A549 (cell line): ENCODE measurements at regions not wholly inside any gene's neighbourhood (a gene's known extent, or its start where the extent isn't known, plus 50 kb on each side); places are given as distances from the start of the nearest gene placed in this dataset.

Experiments
- EP300 ChIP-seq, 2 experiments: fragments of >200 bp; sonication (Bioruptor Twin); formaldehyde crosslinking; IDR thresholded peaks; 2 replicates in 1 of 2; 3 replicates in 1 of 2; pipeline ENCODE4 v1.6.1; 2016 to 2017
- ESRRA ChIP-seq: fragments of 150-350 bp; IDR thresholded peaks from 2 replicates; pipeline ENCODE4 v1.6.1; 2014; ENCODE audit warnings: mild to moderate bottlenecking, low read length, borderline replicate concordance
- HOXB5 ChIP-seq: fragments of 250-450 bp; sonication (Bioruptor Pico); IDR thresholded peaks from 2 replicates; pipeline ENCODE4 v1.5.0; 2020; ENCODE audit warnings: mild to moderate bottlenecking, moderate library complexity
- JUN ChIP-seq, 2 experiments: fragments of >200 bp; sonication (Bioruptor Twin); formaldehyde crosslinking; IDR thresholded peaks; 2 replicates in 1 of 2; 3 replicates in 1 of 2; pipeline ENCODE4 v1.6.1; 2016 to 2017
- KDM1A ChIP-seq: fragments of 200-600 bp; sonication (generic); IDR thresholded peaks from 2 replicates; pipeline ENCODE4 v1.6.1; 2016; ENCODE audit warnings: low read depth, mild to moderate bottlenecking
- KDM5A ChIP-seq: fragments of 200-600 bp; sonication (generic); IDR thresholded peaks from 2 replicates; pipeline ENCODE4 v1.6.1; 2016; ENCODE audit warnings: antibody characterized with exemption, mild to moderate bottlenecking
- MYC ChIP-seq: IDR thresholded peaks from 2 replicates; pipeline ENCODE4 v1.6.1; 2012; ENCODE audit warnings: mild to moderate bottlenecking, inconsistent platforms, low read length, improper control_type of control experiment, borderline replicate concordance
- NPAS2 ChIP-seq: fragments of 250-450 bp; sonication (Bioruptor Pico); IDR thresholded peaks from 2 replicates; pipeline ENCODE4 v1.8.0; 2022; ENCODE audit warnings: mild to moderate bottlenecking, moderate library complexity, borderline replicate concordance
- POLR2A ChIP-seq: IDR thresholded peaks from 2 replicates; pipeline ENCODE4 v1.6.1; 2012; ENCODE audit warnings: mild to moderate bottlenecking, low read length
- RAD21 ChIP-seq, 2 experiments: fragments of >200 bp in 1 of 2; sonication (Bioruptor Twin) in 1 of 2; formaldehyde crosslinking in 1 of 2; IDR thresholded peaks in 1 of 2; conservative IDR thresholded peaks in 1 of 2; 2 replicates in 1 of 2; 3 replicates in 1 of 2; pipeline ENCODE4 v1.6.1; 2012 to 2018; ENCODE audit warnings: inconsistent platforms in 1 of 2
- RCOR1 ChIP-seq: fragments of 150-350 bp; IDR thresholded peaks from 2 replicates; pipeline ENCODE4 v1.6.1; 2014; ENCODE audit warnings: antibody characterized with exemption, low read length, low read depth
- RFX5 ChIP-seq: fragments of 450-650 bp; IDR thresholded peaks from 2 replicates; pipeline ENCODE4 v1.7.1; 2014; ENCODE audit warnings: antibody characterized with exemption, mild to moderate bottlenecking, moderate library complexity
- ZFP36 ChIP-seq: fragments of 450-650 bp; IDR thresholded peaks from 2 replicates; pipeline ENCODE4 v1.6.1; 2014; ENCODE audit warnings: borderline replicate concordance; ENCODE audit not compliant: partially characterized antibody
- TF ChIP-seq, protein P1 (sequence below): fragments of >200 bp; sonication (Bioruptor Twin); formaldehyde crosslinking; IDR thresholded peaks from 3 replicates; pipeline ENCODE4 v1.5.1; 2016

- TF ChIP-seq RCOR1 (no peak), ESRRA (no peak), JUN (IDR thresholded peaks at IDR 0.05) (no peak), EP300 (IDR thresholded peaks at IDR 0.05) (no peak), POLR2A (no peak), NPAS2 (CRISPR knock-in tag) (no peak), KDM1A (no peak), KDM5A (no peak), RFX5 (no peak), RAD21 (conservative IDR thresholded peaks at IDR 0.05 in 1 of 2, IDR thresholded peaks at IDR 0.05 in 1 of 2) (no peak), MYC (no peak), HOXB5 (CRISPR knock-in tag) (no peak), ZFP36 (no peak)
- TF ChIP-seq, protein P1, sequence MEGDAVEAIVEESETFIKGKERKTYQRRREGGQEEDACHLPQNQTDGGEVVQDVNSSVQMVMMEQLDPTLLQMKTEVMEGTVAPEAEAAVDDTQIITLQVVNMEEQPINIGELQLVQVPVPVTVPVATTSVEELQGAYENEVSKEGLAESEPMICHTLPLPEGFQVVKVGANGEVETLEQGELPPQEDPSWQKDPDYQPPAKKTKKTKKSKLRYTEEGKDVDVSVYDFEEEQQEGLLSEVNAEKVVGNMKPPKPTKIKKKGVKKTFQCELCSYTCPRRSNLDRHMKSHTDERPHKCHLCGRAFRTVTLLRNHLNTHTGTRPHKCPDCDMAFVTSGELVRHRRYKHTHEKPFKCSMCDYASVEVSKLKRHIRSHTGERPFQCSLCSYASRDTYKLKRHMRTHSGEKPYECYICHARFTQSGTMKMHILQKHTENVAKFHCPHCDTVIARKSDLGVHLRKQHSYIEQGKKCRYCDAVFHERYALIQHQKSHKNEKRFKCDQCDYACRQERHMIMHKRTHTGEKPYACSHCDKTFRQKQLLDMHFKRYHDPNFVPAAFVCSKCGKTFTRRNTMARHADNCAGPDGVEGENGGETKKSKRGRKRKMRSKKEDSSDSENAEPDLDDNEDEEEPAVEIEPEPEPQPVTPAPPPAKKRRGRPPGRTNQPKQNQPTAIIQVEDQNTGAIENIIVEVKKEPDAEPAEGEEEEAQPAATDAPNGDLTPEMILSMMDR, result no peak
Observed at GRCh38 chr1:60949154-60949825, 133.1 kb upstream of the NFIA start.
